Glomerular visceral epithelial cell (primary cell): ENCODE measurements at regions not wholly inside any gene's neighbourhood (a gene's known extent, or its start where the extent isn't known, plus 50 kb on each side); places are given as distances from the start of the nearest gene placed in this dataset.

Experiments used
- DNase-seq: peaks from one replicate; pipeline ENCODE4 v3.0.0-alpha.2; 2016; ENCODE audit errors: extremely low spot score

GRCh38 chr12:124687174-124687902 lies 119.9 kb upstream of the NCOR2 start:
- no peak for DNase-seq

- peak; percentile 39 for DNase-seq
Observed at GRCh38 chr12:124686370-124687173, 119.2 kb upstream of the NCOR2 start.

GRCh38 chr12:124685689-124686369 lies 118.4 kb upstream of the NCOR2 start:
- DNase-seq: peak; percentile 81

GRCh38 chr12:124684971-124685688 lies 117.7 kb upstream of the NCOR2 start:
- peak; percentile 53 for DNase-seq

- no peak for DNase-seq
Observed at GRCh38 chr12:124684496-124684895, 117.1 kb upstream of the NCOR2 start.

- no peak for DNase-seq
Observed at GRCh38 chr12:124683152-124684124, 116.0 kb upstream of the NCOR2 start.

- DNase-seq: no peak
Observed at GRCh38 chr12:124682425-124683151, 115.2 kb upstream of the NCOR2 start.

- peak; percentile 59 for DNase-seq
Observed at GRCh38 chr12:124681779-124682391, 114.5 kb upstream of the NCOR2 start.

GRCh38 chr12:124680863-124681778 lies 113.7 kb upstream of the NCOR2 start:
- DNase-seq: peak; percentile 87

GRCh38 chr12:124679533-124680371 lies 112.3 kb upstream of the NCOR2 start:
- no peak for DNase-seq

- DNase-seq: no peak
Observed at GRCh38 chr12:124679047-124679446, 111.6 kb upstream of the NCOR2 start.

GRCh38 chr12:124678421-124678893 lies 111.0 kb upstream of the NCOR2 start:
- DNase-seq: peak; percentile 80

GRCh38 chr12:124677552-124678356 lies 110.3 kb upstream of the NCOR2 start:
- DNase-seq: no peak

GRCh38 chr12:124676714-124677462 lies 109.5 kb upstream of the NCOR2 start:
- DNase-seq: no peak

- DNase-seq: no peak
Observed at GRCh38 chr12:124675881-124676713, 108.7 kb upstream of the NCOR2 start.
